HG02981 (cell line): ENCODE measurements at regions not wholly inside any gene's neighbourhood (a gene's known extent, or its start where the extent isn't known, plus 50 kb on each side); places are given as distances from the start of the nearest gene placed in this dataset.

Source experiments
- ATAC-seq: cut with Tn5 transposase; IDR thresholded peaks from one replicate; pipeline ENCODE4 v1.9.1; 2021; ENCODE audit warnings: mild to moderate bottlenecking, moderate library complexity; ENCODE audit not compliant: unreplicated experiment

DNA sequence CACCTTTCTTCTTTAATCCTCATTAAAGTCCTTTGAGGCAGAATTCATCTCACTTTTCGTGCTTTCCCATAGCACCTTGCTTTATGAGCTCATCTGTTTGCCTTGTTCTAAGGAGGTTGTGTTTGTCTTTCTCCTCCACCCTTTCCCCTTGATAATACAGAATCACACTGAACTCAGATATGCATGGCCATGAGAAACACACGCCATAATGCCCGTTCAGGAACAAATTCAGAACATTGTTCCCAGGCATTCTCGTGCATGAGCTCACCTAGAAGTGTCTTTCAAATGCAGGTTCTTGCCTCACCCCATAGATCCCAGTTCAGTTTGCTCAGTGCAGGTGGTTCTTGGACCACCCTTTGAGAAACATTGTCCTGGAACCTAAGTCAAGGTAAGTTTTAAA is 71.1 kb downstream of the TMEM114 start:
- no peak for ATAC-seq

DNA sequence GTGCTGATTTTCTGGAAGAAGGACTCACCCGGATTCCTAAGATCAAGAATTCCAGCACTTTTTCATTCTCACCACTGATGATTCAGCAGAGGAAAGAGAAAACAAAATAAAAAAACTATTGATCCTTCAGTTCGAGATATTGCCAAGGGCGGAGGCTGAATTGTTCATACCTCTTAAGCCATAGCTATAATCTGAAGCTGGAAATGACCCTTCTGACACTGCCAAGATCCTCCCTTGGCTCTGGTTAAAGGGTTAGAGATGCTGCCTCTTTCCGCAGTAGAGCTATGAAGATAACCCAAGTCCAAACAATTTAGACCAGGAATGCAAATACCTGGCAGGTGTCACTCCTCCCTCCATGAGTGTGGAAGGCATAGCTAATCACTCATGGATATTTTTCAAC is 73.0 kb downstream of the TMEM114 start:
- no peak for ATAC-seq

DNA sequence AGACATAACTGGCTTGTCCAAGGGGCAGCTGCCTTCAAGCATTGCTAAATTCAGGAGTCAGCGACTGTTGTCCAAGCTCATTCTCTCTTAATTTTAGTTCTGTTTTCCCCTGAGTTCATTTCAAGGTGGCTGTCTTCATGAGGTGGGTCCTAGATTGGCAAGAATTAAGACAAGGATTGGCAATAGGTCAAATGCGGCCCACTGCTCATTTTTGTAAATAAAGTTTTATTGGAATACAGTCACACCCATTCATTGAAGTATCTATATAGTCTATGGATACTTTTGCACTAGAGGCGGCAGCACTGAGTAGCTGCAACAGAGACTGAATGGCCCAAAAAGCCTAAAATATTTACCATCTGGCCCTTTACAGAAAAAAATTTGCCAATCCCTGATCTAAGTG is 73.8 kb downstream of the TMEM114 start:
- ATAC-seq = no peak

DNA sequence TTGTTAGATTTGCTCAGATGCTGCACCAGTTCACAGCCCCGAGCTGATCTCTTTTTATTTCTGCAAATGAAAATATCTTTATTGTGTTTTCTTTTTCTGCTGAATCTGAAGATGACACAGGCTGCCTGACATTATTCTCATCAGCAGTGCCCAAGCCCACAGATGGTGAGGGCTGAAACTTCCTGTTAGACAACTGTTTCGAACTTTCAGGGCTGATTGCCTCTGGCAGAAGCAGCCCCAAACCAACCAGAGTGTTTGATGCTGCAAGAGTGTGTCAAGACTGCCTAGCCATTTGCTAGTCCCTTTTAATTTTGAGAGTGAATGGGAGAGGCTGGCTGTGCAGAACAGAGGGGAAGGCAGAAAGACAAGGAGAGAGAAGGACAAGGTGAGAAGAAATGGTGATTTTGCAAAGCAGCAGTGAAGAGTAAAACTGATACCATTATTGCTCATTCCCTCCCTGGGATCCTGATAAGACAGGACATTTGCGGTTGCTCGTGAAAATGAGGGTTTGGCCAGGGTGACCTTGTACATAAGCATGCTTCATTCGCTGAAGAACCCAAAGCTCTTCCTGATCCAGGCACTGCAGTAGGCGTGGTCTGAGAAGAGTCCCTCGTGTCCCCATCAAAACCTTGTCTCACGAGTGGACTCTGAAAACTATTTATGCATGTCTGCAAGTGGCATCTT is 77.2 kb downstream of the TMEM114 start:
- ATAC-seq = no peak

DNA sequence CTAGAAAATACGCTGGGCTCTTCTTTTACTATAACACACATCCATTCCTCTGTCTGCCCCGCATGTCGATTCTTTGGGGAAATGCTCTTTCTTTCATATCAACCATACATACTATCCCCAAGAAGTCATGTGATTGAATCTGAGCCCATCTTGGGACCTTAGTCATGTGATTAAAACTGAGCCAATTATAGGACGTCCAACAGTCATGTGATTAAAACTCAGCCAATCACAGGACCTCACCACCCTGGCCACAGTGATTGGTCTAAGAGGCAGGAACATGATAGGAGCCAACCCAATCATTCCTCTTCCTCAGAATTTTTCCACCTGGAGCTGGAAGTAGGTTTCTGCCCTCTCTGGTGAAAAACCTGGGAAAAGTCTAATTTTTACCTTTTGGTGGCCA is 78.8 kb downstream of the TMEM114 start:
- no peak for ATAC-seq

DNA sequence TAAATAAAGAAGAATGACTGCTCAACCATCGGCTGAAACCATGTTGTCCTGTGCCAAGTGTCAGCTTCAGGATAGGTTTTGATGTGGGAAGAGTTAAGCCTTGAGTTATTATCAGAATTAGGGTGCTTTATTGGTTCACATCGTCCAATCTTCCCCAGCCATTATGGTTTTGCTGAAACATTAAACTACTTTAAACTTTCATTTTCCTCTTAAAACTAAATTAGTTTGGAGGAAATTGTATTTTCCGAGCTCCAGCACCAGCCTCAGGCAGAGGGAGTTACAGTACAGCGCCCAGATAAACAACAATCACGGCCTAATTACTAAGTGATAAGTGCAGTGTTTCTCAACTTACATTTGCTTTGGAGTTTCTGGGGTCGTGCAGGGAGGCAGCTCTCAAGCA is 80.2 kb downstream of the TMEM114 start:
- no peak for ATAC-seq

DNA sequence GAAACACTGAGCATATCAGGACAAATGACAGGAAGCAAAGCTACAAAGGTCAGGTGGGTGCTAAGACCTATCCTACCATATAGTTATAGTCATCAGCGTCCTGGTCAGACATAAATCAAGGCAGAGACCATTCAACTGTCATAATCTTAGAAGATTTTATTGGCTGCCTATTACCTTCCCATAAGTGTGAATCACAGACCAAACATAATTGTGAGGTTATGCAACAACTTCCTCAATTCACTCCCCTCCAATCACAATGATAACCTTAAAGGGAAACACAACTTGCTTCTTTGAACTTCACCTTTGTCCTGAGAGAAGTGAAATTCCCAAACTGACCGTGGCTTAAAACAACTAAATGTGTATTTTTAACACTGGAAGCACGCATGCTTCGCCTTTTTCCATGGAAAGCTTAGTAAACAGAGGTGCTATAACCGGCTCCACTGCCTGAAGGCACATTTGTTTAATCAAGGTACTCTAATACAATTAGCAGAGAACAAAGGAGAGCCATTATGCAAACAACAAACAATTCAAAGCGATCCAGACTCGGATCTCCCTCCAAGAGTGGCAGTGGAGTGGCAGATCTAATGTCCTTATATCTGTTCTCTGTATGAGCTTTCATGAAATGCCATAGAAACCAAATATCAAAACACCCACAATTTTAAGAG is 84.9 kb downstream of the TMEM114 start:
- ATAC-seq = no peak

DNA sequence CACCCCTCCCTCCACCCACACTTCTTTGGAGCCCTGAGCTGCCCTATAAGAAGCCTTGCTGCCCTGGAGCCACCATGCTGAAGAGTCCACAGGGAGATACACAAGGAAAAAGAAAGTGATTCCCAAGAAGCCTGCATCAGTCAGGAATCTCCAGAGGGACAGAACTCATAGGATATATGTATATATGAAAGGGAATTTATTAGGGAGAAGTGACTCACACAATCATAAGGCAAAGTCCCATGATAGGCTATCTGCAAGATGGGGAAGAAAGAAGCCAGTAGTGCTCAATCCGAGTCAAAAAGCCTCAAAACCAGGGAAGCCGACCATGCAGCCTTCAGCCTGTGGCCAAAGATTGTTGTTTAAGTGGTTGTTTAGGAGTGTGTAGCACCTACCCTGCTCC is 87.9 kb downstream of the TMEM114 start:
- no peak for ATAC-seq

DNA sequence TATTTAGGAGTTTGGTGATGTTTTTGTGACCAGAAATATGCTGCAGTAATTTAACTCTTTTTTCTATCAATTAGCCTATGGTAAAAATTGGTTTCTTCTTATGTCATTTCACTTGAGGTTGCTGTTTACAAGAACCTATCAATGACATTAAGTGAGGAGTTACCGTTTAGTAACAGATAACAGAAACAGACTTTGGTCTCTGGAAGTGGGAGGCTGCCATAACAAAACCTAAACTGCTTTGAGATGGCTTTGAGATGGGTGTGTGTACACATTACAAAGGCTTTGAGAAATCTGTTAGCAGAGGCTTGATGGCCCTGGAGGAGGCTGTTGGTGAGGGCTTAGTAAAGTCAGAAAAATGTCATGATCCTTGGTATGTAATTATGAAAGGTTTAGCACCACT is 90.0 kb downstream of the TMEM114 start:
- no peak for ATAC-seq

DNA sequence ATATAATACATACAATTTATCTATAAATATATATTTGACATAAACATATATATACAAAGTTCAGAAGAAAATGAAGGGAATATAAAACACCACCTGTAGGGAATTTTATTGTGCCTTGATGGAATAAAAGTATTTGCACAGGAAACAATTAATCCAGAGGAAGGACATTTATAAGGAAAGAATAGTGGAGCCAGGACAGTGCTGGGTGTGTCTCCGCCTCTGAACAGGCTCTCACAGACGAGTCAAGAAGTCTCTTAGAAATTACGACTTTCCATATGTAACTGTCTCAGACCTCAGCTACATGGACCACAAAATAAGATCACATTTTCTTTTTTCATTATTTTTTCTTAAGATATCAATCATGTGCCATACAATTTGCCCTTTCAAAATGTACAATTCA is 93.9 kb downstream of the TMEM114 start:
- ATAC-seq = no peak

DNA sequence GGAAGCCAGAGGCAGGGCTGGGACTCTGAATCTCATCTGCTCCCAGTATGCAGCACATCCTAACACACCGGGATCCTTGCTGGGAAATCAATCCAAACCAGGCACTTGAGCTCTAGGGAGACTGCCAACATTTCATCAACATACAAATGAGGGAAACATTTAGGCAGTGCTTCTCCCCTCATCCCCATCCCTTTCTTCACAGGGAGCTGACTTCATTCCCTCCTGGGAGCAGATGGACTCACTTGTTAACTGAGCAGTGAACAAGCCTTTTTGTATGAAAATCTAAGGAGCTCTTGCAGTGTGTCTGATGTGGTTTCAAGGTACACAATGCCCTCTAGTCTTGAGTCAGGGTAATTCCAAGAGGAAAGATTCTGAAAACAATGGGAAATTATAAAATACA is 96.3 kb downstream of the TMEM114 start:
- ATAC-seq = no peak

DNA sequence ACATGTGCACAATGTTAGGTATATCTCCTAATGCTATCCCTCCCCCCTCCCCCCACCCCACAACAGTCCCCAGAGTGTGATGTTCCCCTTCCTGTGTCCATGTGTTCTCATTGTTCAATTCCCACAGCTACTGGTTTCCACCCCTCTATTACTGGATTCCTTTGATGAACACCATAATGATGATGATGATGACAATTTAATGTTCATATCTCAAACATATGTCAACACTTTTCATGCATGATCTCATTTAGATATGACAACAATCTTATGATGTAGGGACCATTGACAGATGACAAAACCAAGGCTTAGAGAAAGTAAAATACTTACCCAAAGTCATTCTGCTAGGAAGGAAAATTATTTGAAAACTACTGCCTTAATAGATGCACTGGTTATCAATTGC is 97.6 kb downstream of the TMEM114 start:
- ATAC-seq = no peak

DNA sequence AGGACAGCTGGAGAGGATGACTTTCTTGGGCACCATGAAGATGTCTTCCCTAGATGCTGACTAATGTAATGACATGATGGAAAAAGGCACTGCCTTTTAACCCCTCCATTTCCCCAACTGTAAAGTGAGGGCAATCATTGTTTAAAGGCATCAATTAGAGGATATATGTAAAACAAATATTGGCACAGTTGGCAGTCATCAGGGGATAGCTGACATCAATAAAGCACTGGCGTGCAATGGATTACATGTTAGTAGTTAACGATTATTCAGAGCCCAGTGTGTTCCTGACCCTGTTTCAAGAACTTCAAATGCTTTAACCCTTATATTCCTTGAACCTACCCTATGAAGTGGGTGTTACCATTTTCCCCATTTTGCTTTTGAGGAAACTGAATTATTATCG is 100.7 kb downstream of the TMEM114 start:
- no peak for ATAC-seq

DNA sequence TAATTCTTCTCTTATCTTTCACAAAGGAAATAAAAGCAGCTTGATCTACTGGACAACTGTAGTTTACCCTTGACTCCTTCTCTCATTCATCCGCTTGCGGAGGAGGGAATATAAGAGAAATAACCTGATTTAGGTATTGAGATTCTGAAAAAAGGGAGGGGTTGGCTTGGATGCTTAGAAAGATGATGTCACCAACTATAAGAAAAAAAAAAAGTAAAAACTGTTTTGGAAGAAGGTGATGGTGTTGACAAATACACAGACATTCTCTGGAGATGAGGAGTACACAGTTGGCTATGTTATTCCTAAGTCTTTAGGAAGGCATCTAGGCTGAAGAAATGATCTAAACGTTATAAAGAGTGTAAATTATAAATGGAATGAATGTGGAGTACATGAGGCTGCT is 103.3 kb downstream of the TMEM114 start:
- ATAC-seq = no peak

DNA sequence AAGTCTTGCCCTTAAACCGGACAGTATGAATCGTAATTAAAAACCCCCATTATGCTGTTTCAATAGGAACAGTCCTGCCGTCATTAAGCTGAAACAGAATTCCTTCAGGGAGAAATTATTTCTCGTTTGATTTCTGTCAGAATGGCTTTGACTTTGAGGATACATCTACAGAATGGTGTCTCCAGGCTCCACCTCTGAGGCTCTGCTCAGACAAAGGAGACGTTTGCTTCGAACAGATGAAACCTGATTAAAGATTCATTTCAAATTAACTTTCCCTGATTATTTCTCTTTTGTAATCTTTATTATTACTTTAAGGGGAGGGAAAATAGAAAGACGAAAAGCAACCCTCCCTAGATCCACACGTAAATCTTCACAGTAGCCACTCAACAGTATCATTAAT is 106.9 kb downstream of the TMEM114 start:
- no peak for ATAC-seq

DNA sequence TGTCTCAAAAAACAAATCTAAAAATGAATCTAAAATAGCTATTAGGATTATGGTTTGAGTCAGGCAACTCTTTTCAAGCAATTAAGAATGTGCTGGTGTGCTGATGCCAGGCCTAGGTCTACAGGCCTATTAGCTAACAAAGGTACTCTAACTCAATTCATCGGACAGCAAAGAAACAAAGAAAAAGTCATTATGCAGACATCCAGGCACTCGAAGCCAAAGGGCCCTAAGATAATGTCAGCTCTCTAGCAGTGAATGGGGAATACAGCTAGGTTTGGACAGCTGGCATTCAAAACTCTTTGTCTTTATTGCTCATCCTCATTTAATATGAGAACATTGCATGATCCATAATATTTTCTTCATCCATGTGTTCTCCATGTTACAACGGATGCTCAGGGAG is 108.5 kb downstream of the TMEM114 start:
- ATAC-seq = no peak

DNA sequence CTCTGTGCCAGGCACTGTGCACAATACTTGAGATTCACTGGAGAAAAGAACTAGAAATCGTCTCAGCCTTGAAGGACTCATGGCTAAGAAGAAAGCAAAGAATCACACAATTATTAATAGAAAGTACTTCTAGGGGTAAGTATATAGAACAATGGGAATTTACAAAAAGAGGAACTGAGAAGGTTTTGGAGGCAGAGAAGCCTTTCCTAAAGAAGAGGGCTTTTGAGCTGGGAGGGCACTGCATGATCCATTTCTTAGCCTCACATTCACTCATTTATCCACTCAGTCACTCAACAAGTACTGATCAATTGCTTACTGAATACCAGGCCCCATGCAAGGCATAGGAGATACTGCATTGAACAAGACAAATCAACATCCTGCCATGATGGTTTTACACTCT is 113.5 kb downstream of the TMEM114 start:
- no peak for ATAC-seq

DNA sequence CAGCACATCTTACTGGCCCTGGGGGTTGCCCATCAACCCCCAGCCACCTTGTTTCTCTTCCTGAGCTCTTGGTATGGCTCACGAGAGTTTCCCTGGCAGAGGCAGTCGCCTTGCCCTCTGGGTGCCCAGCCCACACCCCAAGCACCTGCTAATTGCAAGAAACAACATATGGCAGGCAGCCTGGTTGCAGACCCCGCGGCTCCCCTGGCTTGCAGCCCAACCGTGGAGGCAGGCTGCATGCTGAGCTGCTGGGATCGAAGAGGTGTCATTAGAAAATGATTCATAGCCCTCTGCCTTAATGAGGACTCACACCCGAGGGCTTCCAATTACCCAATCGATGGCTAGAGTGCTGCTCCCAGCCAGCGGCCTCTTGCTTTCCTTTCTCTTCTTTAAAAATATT is 115.7 kb downstream of the TMEM114 start:
- ATAC-seq = no peak

DNA sequence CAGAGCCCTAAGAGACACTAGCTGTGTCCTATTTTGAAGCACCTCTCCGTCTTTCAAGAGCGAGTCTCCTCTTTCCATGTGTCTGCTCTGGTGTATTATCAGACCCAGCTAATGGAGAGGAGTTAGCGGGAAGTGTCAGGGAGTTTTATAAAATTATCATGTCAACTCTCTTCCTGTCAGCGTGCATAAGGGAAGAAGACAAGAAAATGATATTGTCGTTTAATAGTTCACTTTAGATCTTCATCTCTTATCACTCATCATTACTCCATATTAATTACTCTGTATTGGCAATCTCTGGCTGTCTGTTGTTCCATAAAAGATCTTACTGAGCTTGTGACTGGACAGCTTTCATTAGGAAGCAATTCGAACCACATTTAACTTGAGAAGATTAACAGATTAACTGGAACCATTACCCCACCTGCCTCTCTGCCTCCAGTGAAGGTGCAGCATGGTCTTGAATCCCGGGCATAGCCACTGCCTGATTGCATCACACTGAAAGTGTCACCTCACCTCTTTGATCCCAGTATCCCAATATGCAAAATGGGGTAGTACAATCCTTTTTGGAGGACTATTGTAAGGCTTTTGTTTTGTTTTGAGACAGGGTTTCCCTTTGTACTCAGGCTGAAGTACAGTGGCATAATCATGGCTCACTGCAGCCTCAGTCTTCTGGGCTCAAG is 121.1 kb downstream of the TMEM114 start:
- ATAC-seq = no peak

DNA sequence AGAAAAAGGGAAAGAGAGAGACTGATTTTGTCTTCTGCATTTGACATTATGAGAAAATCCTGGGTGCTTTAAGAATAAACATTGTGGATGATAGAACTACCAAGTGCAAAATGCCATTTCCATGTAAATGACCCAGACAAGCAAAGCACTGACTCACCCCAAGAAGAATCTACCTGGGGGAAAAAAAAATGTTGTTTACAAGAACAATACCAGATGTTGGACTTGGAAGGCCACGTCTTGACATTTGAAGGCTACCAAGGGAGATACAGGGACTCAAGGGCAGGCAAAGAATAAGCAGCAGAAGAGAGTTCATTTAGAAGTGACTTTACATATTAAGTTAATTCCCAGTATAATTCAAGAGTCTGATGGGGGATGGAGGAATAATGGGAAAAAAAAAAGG is 125.3 kb downstream of the TMEM114 start:
- ATAC-seq = no peak

DNA sequence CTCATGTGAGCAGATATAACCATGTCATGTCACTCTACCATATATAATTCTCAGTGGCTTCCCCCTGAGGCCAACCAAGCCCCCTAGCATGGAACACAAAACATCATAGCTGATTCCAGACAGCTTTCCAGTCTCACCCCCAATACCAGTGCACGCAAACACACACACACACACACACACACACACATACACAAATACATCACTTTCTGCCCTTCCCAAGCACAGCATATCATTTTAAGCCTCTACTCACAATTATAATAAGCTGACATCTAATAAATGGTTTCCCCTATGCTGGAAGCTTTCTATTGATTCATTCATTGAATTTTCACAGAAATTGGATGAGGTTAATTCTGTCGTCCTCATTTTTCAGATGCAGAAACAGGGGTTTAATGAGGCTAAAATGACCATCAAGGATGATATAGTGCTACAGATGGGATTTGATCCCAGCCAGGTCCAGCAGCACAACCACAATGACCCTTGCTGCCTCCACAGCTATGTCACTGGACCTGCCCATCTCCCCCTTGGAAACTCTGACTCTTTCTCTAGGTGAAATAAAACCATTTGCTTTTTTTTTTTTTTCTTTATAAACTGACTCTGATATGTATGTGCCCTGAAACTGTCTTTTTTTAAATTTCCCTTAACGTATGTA is 131.1 kb downstream of the TMEM114 start:
- no peak for ATAC-seq

DNA sequence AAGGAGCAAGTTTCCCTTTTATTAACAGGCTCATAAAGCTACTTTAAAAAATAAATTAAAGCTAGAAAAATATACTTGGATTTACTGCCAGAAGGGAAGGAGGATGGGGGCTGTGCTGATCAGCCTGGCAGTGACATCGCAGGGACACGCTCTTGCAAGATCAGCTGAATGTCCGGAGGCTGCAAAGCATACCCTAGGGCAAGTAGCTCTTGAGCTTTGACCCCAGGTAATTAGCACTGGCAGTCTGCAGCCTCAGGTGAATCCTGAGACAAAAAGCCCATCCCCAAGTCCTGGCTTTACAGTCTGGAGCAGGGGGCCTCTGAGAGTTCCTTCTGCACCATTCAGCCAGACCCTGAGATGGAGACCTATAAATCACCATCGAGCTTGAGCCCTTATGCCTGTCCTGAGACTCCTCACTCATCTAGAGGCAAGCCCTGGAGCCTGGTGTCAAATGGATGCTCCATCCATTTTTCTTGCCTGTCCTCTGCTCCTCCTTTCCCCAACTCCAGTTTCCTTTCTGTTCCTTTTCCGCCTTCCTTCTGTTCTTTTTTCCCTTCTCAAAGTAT is 131.7 kb downstream of the TMEM114 start:
- ATAC-seq = no peak
